ENCODE measurements at regions not wholly inside any gene's neighbourhood (a gene's known extent, or its start where the extent isn't known, plus 50 kb on each side); places are given as distances from the start of the nearest gene placed in this dataset.

DNA sequence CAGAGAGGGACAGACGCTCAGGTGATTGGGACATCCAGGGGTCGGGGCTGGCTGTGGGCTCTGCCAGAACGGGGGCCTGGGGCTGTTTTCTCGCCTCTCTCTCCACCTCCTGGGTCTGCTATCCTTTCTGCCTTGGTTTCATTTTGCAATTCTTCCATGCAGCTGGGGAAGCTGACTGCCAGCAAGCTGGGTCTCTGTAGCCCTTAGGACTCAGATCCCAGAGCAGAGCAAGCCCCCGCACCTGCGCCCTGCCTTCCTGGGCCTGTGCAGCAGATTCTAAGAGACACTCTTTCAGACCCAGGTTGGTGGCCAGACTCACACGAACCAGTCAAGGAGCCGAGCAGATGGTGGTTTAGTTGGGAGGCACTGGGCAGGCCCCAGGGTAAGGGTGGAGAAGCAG lies 59.1 kb upstream of the GRPEL1 start:
- DNase-seq = no peak

DNA sequence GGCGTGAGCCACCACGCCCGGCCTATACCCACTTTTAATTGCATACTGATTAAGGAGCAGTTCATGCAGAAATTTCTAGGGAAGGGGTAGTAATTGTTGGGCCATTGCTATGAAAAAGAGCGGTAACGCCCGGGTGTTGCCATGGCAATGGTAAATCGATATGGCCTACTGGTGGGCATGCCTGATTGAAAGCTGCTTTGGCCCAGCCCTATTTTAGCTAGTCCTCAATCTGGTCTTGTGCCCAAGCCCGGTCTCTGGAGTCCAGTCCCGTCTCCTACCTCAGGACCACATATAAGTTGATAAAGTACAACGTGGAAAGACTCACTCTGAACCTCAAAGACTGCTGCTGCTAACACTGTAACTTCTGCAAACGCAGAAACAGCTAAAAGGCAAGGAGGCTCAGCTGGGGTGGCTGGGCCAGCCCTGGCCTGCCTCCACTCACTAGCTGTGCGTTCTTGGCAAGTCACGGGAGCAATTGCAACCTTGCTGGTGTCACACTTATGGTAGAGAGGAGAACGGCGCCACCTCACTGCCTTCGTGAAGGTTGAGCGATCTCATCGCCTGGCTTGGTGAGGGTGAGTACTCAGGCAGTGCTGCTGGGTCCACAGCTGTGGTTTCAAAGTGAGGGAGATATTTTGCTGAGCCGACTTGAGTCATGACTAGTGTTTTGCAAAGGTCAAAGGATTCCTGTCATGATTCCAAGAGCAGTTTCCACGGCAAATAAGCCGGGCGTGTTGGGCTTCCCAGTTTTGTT lies 57.0 kb upstream of the GRPEL1 start:
- peak; percentile 68 for DNase-seq

DNA sequence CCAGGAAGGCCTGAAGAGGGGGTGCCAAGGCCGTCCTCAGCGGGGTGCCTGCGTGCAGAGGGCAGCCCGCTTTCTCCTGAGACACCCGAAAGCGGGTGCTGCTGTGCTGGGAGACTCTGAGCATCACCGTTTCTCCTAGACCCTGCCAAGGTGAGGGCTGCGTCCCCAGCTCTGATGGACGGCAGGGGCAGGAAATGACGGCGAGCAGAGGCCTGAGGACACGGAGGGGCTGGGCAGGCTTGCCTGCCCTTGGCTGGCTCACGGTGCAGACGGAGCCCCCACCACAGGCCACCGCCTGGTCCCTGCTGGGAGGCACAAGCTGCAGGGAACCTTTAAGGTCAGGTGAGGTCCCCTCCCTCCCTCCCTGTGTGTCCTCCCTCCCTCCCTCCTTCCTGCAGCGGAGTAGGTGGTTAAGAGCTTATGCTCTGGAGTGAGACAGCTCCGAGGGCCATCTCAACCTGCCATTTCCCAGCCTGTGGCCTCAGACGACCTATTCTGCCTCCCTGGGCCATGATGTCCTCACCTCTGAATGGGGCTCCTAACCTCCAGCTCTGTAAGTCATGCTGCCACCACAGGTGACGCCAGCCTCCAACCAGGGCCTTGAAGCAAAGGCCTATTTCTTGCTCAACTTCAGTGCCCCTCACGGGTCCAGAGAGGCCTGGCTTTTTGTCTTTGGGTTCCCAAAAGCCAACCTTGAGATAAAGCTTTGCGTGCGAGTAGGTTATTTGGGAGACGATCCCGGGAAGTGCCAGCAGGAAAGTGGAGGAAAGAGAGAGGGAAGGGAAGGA lies 54.2 kb upstream of the GRPEL1 start:
- DNase-seq = no peak

DNA sequence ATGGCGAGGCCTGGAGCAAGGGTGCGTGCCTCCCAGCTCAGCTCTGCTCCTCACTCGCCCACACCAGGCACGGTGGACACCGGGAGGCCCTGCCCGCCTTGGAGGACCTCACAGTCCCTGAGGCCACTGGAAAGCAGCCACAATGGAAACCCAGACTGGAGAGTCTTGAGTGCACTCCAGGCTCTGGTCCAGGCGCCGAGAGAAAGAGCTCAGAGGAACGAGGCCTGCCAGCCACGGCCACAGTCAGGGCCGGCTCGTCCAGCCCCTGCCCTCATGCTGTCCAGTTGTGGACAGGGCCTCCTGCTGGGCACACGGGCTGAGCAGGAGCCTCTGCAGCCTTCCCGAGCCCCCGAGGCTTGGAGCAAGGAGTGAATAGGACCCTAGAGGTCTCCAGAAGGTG lies 53.3 kb upstream of the GRPEL1 start:
- no peak for DNase-seq

DNA sequence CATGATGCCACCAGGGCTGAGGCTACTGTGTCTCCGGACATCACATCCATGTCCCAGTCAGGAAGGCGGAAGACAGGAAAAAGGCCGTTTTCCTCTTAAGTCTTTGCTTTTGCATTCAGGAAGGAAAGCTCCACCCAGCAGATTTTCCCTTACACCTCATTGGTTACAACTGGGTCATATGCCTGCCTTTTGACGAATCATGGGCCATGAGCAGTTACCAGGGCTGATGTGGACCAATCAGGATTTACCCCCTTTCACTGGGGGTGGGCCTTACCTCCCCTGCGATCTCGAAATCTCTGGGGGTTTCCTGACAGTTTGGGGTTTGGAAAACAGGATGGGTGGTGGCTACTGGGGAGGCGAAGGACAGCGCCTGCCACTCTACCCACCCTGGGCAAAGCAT lies 52.5 kb upstream of the GRPEL1 start:
- no peak for DNase-seq

DNA sequence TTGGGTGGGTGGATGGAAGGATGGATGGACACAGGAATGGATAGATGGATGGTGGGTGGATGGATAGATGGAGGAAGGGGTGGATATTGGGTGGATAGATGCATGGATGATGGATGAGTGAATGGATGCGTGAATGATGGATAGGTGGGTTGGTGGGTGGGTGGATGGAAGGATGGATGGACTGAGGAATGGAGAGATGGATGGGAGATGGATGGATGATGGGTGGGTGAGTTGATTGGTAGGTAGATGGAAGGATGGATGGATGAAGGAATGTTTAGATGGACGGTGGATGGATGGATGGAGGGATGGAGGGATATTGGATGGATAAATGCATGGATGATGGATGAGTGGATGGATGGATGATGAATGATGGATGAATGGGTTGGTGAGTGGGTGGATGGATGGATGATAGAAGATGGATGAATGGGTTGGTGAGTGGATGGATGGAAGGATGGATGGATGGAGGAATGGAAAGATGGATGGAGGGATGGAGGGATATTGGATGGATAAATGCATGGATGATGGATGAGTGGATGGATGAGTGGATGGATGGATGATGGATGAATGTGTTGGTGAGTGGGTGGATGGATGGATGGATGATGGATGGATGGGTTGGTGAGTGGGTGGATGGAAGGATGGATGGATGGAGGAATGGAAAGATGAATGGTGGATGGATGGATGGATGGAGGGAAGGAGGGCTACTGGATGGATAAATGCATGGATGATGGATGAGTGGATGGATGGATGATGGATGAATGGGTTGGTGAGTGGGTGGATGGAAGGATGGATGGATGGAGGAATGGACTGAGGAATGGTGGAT lies 50.4 kb upstream of the GRPEL1 start:
- no peak for DNase-seq
